ENCODE measurements at regions not wholly inside any gene's neighbourhood (a gene's known extent, or its start where the extent isn't known, plus 50 kb on each side); places are given as distances from the start of the nearest gene placed in this dataset.

GRCh38 chr13:106161146-106161545 is 374.3 kb downstream of the EFNB2 start:
- no peak for DNase-seq

- DNase-seq: no peak
These were observed 375.9 kb downstream of the EFNB2 start for GRCh38 chr13:106159295-106160195.

- DNase-seq: no peak
These were observed 379.0 kb downstream of the EFNB2 start for GRCh38 chr13:106156468-106156867.

GRCh38 chr13:106155411-106155810 is 380.1 kb downstream of the EFNB2 start:
- no peak for DNase-seq

GRCh38 chr13:106153876-106154275 is 381.6 kb downstream of the EFNB2 start:
- no peak for DNase-seq

GRCh38 chr13:106153041-106153440 is 382.4 kb downstream of the EFNB2 start:
- DNase-seq: no peak

- DNase-seq: no peak
These were observed 383.4 kb downstream of the EFNB2 start for GRCh38 chr13:106152047-106152446.

GRCh38 chr13:106151056-106151699 is 384.3 kb downstream of the EFNB2 start:
- DNase-seq: no peak

- no peak for DNase-seq
These were observed 389.2 kb downstream of the EFNB2 start for GRCh38 chr13:106145997-106146864.

- no peak for DNase-seq
These were observed 390.4 kb downstream of the EFNB2 start for GRCh38 chr13:106145070-106145469.

GRCh38 chr13:106143930-106144709 is 391.3 kb downstream of the EFNB2 start:
- no peak for DNase-seq

GRCh38 chr13:106143392-106143791 is 392.1 kb downstream of the EFNB2 start:
- DNase-seq: no peak

GRCh38 chr13:106140476-106140875 is 395.0 kb downstream of the EFNB2 start:
- no peak for DNase-seq

- no peak for DNase-seq
These were observed 395.5 kb downstream of the EFNB2 start for GRCh38 chr13:106139942-106140341.

- DNase-seq: no peak
These were observed 396.1 kb downstream of the EFNB2 start for GRCh38 chr13:106139377-106139776.

- no peak for DNase-seq
These were observed 396.8 kb downstream of the EFNB2 start for GRCh38 chr13:106138620-106139019.

GRCh38 chr13:106133025-106133424 is 402.4 kb downstream of the EFNB2 start:
- no peak for DNase-seq

GRCh38 chr13:106132216-106132615 is 403.2 kb downstream of the EFNB2 start:
- no peak for DNase-seq

- no peak for DNase-seq
These were observed 405.5 kb downstream of the EFNB2 start for GRCh38 chr13:106129993-106130392.

- no peak for DNase-seq
These were observed 406.2 kb downstream of the EFNB2 start for GRCh38 chr13:106129273-106129672.

- no peak for DNase-seq
These were observed 413.2 kb downstream of the EFNB2 start for GRCh38 chr13:106122234-106122633.

- no peak for DNase-seq
These were observed 414.2 kb downstream of the EFNB2 start for GRCh38 chr13:106121173-106121754.
